Right kidney (tissue), 1 donor: ENCODE measurements at regions not wholly inside any gene's neighbourhood (a gene's known extent, or its start where the extent isn't known, plus 50 kb on each side); places are given as distances from the start of the nearest gene placed in this dataset.
"Not testable (repeated sequence)": the region's sequence is repeated elsewhere in the genome, so short reads cannot be mapped to it uniquely, and the experiment has no call there.

Experiments
- DNase-seq: peaks from one replicate; pipeline ENCODE4 v3.0.0-alpha.2; 2016

DNA sequence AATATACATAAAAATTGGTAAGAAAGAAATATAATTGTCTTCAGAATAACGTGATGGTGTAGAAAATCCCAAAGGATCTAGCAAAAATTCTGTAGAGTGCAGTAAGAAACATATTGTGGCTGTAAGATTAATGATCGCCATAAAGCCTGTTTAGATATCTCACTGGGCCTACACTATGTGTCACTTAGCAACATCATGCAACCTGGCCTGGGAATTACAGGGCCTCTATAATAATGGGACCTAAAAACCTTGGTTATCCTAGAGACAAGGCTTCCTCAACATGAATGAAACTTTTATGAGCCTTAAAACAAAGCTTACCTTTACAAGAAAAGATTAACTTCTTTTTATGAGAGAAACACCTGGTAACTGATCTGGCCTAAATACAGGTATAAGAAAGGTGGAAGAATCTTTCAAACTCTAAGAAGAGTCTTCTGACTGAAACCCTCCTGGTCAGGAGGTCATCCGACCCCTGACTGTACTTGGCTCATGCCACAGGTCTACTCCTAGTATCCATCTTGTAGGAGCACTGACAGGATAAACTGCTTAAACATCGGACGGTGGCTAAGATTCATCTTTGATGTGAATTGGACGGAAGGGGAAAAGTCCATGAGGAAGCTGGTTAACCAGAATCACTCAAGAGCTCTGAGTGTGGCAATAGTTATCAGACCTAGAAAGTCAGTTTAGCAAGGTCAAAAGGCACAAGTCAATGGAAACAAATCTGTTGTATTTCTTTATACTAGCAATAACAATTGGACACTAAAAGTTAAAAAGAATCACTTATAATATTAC is 1155.1 kb upstream of the SORCS1 start:
- DNase-seq = no peak

DNA sequence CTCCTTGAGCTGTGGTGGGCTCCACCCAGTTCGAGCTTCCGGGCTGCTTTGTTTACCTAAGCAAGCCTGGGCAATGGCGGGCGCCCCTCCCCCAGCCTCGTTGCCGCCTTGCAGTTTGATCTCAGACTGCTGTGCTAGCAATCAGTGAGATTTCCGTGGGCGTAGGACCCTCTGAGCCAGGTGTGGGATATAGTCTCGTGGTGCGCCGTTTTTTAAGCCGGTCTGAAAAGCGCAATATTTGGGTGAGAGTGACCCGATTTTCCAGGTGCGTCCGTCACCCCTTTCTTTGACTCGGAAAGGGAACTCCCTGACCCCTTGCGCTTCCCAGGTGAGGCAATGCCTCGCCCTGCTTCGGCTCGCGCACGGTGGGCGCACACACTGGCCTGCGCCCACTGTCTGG is 1151.1 kb upstream of the SORCS1 start:
- not testable (repeated sequence) for DNase-seq

DNA sequence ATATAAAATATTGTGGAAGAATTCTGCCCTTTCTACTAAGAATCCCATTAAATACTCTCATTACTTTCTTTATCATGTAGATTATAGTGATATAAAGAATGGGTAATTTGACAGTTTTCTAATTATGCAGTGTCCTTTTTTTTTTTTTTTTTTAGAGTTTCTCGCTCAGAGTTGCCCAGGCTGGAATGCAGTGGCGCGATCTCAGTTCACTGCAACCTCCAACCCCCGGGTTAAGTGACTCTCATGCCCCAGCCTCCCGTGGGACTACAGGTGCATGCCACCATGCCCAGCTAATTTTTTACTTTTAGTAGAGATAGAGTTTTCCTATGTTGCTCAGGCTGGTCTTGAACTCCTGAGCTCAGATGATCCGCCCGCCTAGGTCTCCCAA is 1143.4 kb upstream of the SORCS1 start:
- DNase-seq = no peak

DNA sequence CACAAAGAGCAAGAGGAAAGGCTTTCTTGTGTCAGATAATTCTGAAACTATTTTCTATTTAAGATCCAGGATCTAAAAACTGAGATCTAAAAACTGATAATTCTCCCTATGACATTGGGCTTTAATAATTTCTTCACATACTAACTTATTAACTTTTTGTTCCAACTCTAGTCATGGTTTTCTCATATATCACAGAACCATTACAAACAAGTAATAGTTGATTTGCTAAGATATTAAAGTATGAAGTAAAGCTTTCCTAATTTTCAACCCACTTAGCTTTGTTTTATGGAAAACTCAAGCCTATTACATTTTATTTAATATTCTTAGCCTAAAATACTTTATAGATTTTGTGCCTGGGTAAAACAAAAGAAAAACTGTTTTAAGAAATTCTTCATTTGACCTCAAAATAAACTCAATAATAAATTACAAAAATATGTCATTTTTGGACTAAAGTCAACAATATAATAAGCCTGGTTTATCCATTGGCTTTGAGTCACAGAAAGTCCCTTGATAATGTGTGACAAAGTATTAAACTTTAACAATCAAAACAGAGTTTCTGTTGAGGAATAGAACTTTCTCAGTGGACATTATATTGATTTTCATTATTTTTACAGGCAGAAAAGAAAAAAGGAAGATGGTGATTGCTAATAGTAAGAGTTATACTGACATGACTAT is 1142.9 kb upstream of the SORCS1 start:
- no peak for DNase-seq

DNA sequence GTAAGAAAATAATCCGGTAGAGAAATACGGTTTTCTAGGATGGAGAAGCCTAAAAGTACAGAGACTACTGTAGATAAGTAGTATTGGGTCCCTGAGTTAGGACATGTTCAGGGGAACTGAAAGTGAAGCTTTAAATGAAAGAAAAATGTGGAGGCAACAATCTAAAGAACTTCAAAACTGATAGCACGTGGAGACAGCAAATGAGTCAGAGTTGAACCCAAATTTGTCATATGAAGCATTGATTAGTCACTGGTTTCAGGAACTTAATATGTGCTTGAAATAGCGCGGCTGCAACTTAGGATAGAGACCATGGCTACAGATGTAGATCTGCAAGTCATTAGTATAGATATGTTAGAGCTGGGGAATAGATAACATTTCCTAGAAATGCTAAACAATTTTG is 1138.6 kb upstream of the SORCS1 start:
- DNase-seq = no peak

DNA sequence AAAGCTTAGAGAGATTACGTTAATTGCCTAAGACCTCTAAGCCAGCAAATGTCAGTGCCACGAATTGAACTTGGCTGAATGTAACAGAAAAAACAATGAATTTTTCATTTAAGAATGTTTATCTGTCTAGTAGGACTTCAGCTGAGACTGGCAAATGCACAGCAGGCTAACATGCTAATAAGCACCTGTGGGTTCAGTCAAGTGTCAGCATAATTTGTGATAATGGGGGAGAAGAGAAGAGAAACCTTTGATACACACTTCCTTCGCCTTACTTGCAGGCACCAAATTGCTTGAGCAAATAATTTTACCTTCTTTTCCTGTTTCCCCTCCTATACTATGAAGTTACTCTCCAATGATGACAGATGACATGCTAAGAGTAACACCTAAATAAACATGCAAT is 1136.5 kb upstream of the SORCS1 start:
- no peak for DNase-seq

DNA sequence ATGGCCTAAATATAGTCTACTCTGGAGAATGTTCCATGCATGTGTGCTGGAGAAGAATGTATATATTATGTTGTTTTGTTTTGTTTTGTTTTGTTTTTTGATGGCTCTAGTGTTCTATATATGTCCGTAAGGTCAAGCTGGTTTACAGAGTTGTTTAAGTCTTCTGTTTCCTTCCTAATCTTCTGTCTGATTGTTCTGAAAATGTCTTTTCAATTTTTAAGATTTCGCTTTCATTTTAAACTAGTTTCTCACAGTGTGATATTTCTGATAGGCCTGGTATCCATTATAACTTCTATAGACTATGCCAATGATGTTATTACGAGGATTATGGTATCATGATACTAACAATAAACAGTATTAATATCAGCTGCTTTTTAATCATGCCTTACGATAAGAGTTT is 1126.3 kb upstream of the SORCS1 start:
- DNase-seq = no peak

DNA sequence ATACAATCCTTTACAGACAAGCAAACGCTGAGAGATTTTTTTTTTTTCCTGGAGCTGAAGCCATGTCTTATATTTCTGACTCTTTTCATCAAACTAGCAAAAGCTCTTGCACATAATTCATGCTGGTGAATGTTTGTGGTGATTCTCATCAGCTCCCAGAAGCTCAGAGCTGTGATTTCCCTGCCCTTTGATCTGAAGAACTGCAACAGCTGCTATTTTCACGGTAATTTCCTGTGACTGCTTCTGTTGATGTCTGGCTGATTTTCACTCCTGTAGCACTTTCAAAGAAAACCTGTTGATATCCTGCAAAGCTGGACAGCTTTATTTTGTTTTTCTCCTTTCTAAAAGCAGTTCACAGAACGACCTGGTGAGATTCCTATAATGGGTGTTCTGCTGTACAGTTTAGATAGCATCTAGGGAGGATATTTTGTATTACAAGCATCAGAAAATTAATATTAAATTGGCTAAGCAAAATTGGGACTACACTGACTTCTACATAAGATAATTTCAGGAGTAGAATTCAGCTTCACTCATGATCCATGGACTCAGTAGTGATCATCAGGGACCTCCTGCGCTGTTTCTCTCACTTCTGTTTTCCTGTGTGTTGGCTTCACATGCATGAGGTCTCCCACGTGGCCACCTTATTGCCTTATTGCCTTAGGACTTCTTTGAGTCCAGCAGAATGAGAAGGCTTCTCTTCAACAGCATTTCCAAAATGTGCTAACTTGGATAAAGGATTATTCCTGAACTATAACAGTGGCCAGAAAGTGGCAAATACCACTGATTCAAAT is 1111.6 kb upstream of the SORCS1 start:
- DNase-seq = no peak

DNA sequence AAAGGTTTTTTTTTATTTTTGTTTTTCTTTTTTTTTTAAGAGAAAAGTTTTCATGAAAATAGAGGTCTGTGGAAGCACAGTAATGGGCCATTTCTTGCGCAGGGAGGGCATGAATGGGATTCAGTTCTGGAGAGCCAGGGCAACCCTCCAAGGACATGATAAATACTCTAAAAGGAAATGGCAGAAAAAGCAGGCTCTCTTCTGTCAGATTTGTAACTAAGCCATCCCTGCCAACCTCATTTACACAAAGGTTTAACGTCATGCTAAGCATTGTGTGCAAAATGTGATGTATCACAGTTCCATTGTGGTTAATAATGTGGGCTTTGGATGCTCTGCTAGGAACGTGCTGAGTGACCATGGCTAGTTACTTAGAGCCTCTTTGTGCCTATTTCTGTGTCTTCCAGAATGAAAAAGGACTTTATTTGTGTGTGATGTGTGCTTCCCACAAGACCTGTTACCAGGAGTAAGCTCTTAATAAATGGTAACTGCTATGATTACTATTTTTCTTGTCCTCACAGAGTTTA is 1095.9 kb upstream of the SORCS1 start:
- no peak for DNase-seq

DNA sequence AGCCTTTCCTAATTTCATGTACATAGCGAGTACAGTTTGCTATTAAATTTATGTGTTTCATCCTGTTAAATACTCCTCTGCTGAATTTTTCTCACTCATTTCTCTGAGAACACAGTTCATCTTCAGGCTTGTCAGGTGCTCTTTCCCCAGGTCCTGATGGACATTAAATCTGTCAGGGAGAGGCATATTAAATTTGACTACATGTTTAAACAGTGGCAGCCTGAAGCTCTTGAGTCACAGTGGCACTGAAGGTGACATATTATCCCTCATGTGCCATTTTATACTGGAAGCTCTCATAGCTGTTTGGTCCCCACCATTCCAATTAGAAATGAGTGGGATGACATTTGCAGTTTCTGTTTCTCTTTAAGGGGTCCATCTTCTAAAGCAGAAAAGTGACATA is 1089.6 kb upstream of the SORCS1 start:
- DNase-seq = no peak

DNA sequence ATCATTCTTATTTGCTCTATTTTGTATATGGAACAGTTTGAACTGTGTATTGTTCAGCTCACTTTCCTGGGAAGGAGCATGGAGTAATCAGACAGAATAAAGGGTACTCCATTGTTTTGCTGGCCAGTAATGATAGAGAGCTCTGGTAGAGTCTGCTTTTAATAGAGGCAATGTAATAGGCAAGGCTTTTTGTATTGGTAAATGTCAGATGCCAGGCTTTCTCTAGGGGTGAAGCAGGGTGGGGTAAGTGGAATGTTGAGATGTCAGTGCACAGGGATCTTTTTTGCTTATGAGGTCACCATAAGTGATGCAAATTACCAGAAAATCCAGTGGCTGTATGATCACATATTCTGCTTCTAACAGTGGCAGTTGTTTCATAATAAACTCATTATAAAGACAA is 1088.3 kb upstream of the SORCS1 start:
- no peak for DNase-seq

DNA sequence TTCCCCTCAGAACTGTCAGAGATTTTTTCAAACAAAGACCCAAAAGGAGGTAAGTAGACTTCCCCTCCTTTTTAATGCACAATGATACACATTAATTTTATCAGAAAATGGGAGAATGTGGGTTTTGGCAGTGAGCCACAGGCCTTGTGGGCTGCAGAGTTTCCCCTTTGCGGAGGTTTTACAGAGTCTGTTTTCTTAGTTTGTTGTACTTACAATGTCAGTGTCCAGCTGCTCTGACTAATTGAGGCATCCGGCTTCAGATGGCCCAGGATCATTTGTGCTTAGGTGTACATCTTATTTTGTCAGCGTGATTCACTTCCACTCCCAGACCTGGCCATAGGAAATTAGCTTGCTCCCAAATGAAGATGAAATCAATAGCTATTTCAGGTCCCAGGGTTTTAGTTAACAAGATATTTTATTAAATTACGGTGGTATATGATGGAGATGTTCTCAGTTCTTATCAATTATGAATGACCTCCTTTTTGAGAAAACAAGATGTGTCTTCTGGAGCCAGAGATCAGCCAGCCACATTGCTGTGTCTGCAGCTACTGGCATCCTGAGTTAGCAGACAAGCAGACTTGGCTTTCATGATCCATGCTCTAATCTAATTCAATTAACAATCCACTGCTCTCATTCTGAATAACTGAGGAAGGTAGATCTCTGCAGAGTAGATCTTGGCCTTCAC is 1086.6 kb upstream of the SORCS1 start:
- no peak for DNase-seq

DNA sequence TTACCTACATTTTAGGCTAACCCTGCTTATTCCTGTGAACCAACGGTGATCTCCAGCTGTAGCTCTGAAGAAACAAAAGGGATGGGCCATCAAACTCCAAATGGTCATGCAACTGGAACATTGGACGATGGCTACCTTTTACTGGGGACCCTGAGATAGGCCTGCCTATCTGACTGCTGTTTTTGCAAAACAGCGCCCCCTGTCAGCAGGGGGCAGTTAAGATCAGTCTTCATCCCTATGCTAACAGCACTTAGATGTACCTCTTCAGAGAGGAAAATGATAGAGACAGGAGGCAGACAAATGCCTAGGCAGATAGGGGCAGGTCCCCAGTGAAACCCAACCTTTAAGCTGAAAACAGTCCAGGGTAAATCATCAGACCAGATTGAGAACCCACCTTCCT is 1085.4 kb upstream of the SORCS1 start:
- DNase-seq = no peak

DNA sequence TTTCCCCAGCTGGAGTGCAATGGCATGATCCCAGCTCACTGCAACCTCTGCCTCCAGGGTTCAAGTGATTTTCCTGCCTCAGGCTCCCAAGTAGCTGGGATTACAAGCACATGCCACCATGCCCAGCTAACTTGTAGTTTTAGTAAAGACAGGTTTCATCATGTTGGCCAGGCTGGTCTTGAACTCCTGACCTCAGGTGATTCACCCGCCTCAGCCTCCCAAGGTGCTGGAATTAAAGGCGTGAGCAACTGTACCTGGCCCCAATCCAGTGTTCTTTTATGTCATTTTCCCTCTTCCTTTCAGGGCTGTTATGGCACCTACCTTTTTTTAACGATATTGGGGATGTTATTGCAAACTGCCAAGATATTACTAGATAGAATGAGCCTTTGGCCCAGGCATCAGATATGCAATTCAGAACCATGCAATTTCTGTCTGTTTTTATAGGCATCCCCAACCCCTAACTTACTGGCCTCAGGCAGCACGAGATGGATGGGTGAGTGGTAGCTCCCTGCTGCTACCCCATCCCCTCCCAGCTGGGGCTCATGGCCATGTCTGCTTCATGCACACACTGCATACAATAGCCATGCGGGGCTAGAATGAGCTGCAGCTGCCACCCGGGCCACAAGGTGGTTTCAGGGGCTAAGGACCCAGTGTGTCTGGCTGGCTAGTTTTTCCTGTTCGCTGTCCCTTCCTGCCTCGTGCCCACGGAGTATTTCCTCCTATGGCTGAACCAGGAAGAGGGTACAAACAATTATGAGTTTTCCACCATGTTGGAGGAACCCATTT is 1080.1 kb upstream of the SORCS1 start:
- no peak for DNase-seq

DNA sequence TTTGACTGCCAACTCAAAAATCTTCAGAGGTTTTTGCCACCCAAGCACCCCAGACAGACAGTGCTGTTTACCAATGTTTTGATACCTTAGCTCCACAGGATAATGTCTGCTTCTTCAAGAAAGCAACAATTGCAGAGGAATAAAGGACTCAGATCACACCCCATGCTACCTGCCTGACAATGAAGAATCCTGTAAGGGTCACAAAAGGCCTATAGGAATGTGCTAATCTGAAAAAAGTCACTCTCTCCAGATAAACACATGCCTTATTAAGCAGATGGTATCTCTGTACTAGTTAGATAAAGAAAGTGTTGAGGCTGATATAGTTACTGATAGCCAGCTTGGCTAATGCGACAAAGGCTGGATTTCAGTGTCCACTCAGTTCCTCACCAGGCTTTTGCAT is 1076.7 kb upstream of the SORCS1 start:
- no peak for DNase-seq

DNA sequence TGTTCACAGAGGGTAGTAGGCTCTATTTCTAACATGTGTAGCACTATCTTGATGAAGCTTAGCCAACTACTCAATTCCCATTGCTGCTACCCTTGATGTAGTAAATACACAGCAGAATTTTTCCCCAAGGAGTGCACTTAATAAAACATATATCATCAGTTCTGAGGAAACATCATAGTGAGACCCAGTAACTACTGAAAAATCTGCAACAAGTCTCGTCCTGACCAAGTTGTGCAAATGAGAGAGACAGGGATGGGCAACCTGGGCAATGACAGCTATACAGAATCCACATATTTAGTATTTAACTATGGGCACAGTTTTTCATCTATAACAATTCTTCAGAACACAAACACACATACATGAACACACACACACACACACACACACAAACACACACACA is 1073.8 kb upstream of the SORCS1 start:
- no peak for DNase-seq

DNA sequence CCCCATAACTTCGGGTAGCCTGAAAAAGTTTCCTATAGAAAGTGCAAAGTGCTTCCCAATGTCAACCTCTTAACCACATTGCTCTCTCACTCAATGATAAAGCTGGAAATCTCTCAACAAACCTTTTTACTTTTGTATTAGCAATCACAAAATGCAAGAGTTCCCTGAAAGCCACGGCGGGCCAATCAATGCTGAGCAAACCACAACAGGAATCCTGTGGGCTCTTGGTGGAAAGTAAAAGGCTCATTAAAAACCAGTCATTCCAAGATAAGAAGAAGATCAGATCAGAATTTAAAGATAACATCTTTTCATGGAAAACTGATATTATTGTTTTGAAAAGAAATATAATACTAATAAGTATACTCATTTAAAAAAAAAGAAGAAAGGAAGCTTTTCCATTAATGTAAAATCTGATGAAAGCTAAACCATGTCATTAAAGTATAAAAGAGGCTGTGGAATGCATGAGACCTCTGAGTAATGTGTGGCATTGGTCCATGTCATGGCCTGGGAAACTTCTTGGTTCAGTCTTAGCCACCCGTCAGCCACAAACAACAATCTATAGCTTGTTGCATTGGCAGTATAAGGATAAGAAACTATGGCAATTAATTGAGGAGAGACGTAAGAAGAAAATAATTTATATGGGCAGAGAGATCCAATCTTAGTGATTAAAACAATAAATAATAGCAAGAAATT is 1066.1 kb upstream of the SORCS1 start:
- no peak for DNase-seq

DNA sequence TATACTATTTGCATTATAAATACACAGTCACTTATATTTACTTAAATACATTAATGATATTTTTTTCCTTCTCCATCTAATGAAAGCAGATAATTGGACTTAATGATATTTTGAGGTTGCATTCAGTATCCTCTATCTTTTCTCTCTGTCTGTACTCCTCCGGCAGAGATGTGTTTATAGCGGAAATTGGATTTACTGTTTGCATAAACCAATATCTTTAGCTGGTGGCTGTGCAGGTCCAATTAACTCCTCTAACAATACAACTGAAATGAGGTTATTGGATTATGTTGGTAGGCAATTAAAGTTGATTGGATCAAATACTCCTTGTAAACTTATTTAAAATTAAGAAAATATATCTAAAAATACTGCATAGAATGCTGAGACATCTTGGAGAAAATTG is 1044.2 kb upstream of the SORCS1 start:
- DNase-seq = no peak

DNA sequence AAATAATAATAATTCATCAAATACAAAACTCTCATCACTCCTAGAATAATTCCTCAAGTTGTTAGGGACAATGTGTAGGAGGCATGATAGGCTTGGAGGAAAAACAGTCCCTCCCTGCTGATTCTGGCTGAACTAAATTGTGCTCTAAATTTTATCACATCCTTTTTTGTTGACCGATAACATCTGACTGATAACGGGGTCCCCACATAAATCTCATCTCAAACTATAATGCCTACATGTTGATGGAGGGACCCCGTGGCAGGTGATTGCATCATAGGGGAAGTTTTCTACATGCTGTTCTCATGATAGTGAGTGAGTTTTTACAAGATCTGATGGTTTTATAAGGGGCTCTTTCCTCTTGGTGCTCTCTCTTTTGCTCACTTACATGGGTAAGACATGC is 1043.5 kb upstream of the SORCS1 start:
- DNase-seq = no peak

DNA sequence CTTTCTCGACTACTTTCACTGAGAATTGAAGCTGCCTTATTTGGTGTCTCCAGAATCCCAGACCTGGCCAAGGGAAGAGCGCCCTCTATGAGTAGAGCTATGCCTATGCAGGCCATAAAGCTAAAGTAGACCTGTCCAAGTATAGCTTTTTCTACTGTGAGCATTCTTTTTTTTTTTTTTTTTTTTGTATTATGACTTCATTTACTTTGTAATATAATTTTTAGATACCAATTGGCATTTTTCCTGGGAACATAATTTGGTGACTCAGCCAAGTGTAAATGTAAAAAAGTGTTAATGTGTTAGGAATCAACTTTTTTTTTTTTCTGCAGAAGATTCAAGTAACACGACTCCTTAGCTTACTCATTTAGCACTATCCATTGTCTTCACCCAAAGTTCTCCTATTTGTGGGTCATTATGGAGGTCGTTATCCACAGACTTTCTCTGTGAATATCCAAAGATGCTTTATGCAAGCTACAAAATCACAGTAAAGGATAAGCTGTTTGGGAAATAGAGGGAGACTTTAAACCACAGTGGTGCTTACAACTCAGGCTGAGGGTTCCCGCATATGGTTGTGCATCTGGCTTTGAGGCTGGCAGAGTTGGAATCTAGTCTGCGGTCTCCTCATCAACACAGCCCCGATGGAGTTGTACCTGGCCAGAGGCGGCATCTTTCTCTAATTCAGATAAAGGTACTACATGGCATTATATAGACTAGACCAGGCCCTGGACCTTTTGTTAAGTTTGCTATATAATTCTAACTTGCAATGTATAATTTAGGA is 1040.2 kb upstream of the SORCS1 start:
- DNase-seq = no peak
